Progenitor cell of endocrine pancreas (in vitro differentiated cells): ENCODE measurements at regions not wholly inside any gene's neighbourhood (a gene's known extent, or its start where the extent isn't known, plus 50 kb on each side); places are given as distances from the start of the nearest gene placed in this dataset.
A peak's percentile ranks its signal among the peaks of the same experiment; 100 is the strongest.

Experiments
- DNase-seq: peaks from one replicate; pipeline ENCODE4 v3.0.0; 2021; ENCODE audit warnings: low spot score; ENCODE audit not compliant: unreplicated experiment
- H3K27ac Mint-ChIP-seq: 2 replicates; pipeline ENCODE4 v1.8.0; 2021; ENCODE audit warnings: mild to moderate bottlenecking, moderate library complexity, mixed read lengths
- H3K27me3 Mint-ChIP-seq: 2 replicates; pipeline ENCODE4 v1.8.0; 2021; ENCODE audit warnings: mixed read lengths
- H3K36me3 Mint-ChIP-seq: 2 replicates; pipeline ENCODE4 v1.8.0; 2022; ENCODE audit warnings: mixed read lengths; ENCODE audit not compliant: insufficient read depth
- H3K4me1 Mint-ChIP-seq: 2 replicates; pipeline ENCODE4 v1.8.0; 2021; ENCODE audit warnings: low read depth, mixed read lengths
- H3K4me3 Mint-ChIP-seq: 2 replicates; pipeline ENCODE4 v1.8.0; 2021; ENCODE audit warnings: low read depth, mild to moderate bottlenecking, moderate library complexity, mixed read lengths
- H3K9me3 Mint-ChIP-seq: 2 replicates; pipeline ENCODE4 v1.8.0; 2021; ENCODE audit warnings: low read depth, mixed read lengths
- TF ChIP-seq, protein P1 (sequence below): fragments of 200-600 bp; sonication (generic); IDR thresholded peaks from one replicate; pipeline ENCODE4 v1.5.0; 2021; ENCODE audit warnings: antibody characterized with exemption, mild to moderate bottlenecking; ENCODE audit not compliant: unreplicated experiment

DNA sequence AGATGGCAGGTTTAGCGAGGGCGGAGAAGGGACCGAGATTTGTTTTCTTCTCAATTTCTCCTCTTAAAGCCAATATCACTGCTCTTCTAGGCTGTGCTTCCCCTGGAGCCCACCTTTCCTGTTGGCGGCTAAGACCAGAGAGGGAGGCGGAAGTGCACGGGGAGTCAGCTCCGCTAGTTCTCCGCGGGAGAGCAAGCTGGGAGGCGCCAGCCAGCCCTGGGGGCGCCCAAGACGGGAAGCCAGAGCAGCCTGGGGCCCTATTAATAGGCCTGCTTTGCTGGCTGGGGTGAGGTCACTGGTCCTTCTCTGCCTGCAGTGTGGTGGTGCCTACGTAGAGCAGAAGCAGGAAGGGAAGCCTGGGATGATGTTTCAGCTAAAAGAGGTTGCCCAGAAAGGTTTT lies 61.6 kb downstream of the LSM5 start:
- Mint-ChIP-seq H3K36me3 (no peaks in the 10 kb centered on the region), H3K27ac (no peak overlapping the region), H3K9me3 (no peaks in the 10 kb centered on the region), H3K4me3 (peak overlapping the region; percentile 21), H3K4me1 (no peaks in the 10 kb centered on the region), H3K27me3 (peaks cover 74% of the 10 kb centered on the region)
- no peak for DNase-seq
- TF ChIP-seq, protein P1, sequence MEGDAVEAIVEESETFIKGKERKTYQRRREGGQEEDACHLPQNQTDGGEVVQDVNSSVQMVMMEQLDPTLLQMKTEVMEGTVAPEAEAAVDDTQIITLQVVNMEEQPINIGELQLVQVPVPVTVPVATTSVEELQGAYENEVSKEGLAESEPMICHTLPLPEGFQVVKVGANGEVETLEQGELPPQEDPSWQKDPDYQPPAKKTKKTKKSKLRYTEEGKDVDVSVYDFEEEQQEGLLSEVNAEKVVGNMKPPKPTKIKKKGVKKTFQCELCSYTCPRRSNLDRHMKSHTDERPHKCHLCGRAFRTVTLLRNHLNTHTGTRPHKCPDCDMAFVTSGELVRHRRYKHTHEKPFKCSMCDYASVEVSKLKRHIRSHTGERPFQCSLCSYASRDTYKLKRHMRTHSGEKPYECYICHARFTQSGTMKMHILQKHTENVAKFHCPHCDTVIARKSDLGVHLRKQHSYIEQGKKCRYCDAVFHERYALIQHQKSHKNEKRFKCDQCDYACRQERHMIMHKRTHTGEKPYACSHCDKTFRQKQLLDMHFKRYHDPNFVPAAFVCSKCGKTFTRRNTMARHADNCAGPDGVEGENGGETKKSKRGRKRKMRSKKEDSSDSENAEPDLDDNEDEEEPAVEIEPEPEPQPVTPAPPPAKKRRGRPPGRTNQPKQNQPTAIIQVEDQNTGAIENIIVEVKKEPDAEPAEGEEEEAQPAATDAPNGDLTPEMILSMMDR, result no peak

- TF ChIP-seq, protein P1, result peak; percentile 62
- Mint-ChIP-seq H3K9me3 (no peaks in the 10 kb centered on the region), H3K27me3 (peaks cover 72% of the 10 kb centered on the region), H3K4me1 (no peaks in the 10 kb centered on the region), H3K4me3 (no peak overlapping the region), H3K36me3 (no peaks in the 10 kb centered on the region), H3K27ac (no peak overlapping the region)
- DNase-seq, result peak; percentile 95
Measured at GRCh38 chr7:32427769-32428291, 62.4 kb downstream of the LSM5 start.

GRCh38 chr7:32416846-32417245 lies 73.3 kb downstream of the LSM5 start:
- H3K36me3 Mint-ChIP-seq, result no peaks in the 10 kb centered on the region
- H3K27ac Mint-ChIP-seq, result no peak overlapping the region
- no peak for DNase-seq
- no peaks in the 10 kb centered on the region for H3K9me3 Mint-ChIP-seq
- no peaks in the 10 kb centered on the region for H3K4me1 Mint-ChIP-seq
- peaks cover 5% of the 10 kb centered on the region for H3K27me3 Mint-ChIP-seq
- H3K4me3 Mint-ChIP-seq, result no peak overlapping the region
- TF ChIP-seq, protein P1, result no peak

DNA sequence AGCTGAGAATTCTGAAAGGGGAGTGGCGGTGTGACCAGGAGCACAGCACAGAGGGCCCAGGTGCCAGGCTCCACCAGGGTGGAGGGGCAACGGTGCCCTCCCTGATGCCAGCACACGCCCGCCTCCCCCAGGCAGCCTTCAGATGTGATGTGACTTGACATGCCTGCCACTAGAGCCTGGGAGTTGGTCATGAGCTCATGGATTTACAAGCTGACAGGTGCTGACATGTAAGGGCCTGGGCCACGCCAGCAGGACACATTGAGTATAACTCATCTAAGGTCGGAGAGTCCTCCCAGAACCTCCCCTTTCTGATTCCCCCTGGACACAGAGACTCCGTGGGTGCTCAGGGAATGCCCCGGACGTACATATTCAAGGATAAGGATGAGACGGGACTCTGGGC lies 74.2 kb downstream of the LSM5 start:
- TF ChIP-seq, protein P1, result no peak
- no peak for DNase-seq
- H3K36me3 Mint-ChIP-seq, result no peaks in the 10 kb centered on the region
- no peak overlapping the region for H3K4me3 Mint-ChIP-seq
- no peaks in the 10 kb centered on the region for H3K4me1 Mint-ChIP-seq
- peaks cover 3% of the 10 kb centered on the region for H3K27me3 Mint-ChIP-seq
- H3K9me3 Mint-ChIP-seq, result no peaks in the 10 kb centered on the region
- no peak overlapping the region for H3K27ac Mint-ChIP-seq

DNA sequence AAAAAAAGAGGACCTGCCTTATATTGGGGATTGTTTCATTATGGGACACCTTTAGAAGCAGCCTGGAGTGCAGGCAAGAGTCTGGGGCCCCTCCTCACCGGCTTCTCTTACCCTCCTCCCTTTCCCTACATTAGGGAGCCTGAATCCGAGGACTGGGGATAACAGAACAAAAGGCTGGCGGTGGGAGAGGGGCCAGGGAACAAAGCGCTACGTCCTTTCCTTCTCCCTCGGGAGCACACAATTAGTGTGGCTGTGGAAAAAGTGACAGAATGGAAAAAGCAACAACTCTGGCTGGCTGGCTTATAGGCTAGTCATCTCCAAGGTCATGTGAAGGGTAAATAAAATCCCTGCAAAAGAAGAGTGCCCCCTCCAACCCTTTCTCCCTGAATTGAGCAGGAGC lies 74.7 kb downstream of the LSM5 start:
- peaks cover 3% of the 10 kb centered on the region for H3K27me3 Mint-ChIP-seq
- no peak for DNase-seq
- no peaks in the 10 kb centered on the region for H3K4me1 Mint-ChIP-seq
- no peak overlapping the region for H3K4me3 Mint-ChIP-seq
- H3K36me3 Mint-ChIP-seq, result no peaks in the 10 kb centered on the region
- TF ChIP-seq, protein P1, result no peak
- no peaks in the 10 kb centered on the region for H3K9me3 Mint-ChIP-seq
- H3K27ac Mint-ChIP-seq, result no peak overlapping the region
